GM23338 (cell line): ENCODE measurements at regions not wholly inside any gene's neighbourhood (a gene's known extent, or its start where the extent isn't known, plus 50 kb on each side); places are given as distances from the start of the nearest gene placed in this dataset.

Experiments
- CTCF ChIP-seq, 2 experiments: fragments of 200-600 bp in 1 of 2; sonication (generic) in 1 of 2; conservative IDR thresholded peaks; 2 replicates each; pipeline versions ENCODE4 v1.5.1 to v1.6.1; 2016 to 2017; ENCODE audit warnings: antibody characterized with exemption in 2 of 2, low read depth in 2 of 2, mild to moderate bottlenecking in 2 of 2, moderate library complexity in 1 of 2
- EZH2 ChIP-seq: fragments of 200-600 bp; sonication (generic); IDR thresholded peaks from one replicate; pipeline ENCODE4 v1.8.0; 2017; ENCODE audit warnings: antibody characterized with exemption, mild to moderate bottlenecking, low read depth; ENCODE audit not compliant: unreplicated experiment
- POLR2AphosphoS5 ChIP-seq: IDR thresholded peaks from 2 replicates; pipeline ENCODE4 v1.6.1; 2016; ENCODE audit warnings: antibody characterized with exemption, low read depth
- REST ChIP-seq: IDR thresholded peaks from one replicate; pipeline ENCODE4 v1.6.1; 2018; ENCODE audit warnings: antibody characterized with exemption; ENCODE audit not compliant: unreplicated experiment

GRCh38 chr12:82034769-82035168 is 275.6 kb upstream of the PPFIA2 start:
- TF ChIP-seq REST (no peak), CTCF (conservative IDR thresholded peaks at IDR 0.05; ENCODE audit: low read depth in 2 of 2) (no peak), EZH2 (no peak), POLR2AphosphoS5 (no peak)
